ENCODE measurements at regions not wholly inside any gene's neighbourhood (a gene's known extent, or its start where the extent isn't known, plus 50 kb on each side); places are given as distances from the start of the nearest gene placed in this dataset.

DNA sequence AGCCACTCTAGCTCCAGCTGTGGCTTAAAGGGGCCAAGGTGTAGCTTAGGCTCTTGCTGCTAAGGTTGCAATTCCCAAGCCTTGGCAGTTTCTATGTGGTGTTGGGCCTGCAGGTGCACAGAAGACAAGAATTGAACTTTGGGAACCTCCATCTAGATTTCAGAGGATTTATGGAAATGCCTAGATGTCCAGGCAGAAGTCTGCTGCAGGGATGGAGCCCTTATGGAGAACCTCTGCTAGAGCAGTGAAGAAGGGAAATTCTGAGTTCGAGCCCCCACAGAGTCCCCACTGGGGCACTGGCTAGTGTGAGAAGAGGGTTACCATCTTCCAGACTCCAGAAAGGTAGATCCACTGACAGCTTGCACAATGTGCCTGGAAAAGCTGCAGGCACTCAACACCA is 694.7 kb downstream of the SLC16A7 start:
- DNase-seq (ENCODE audit: low read depth) = no peak
- TF ChIP-seq, protein P1, sequence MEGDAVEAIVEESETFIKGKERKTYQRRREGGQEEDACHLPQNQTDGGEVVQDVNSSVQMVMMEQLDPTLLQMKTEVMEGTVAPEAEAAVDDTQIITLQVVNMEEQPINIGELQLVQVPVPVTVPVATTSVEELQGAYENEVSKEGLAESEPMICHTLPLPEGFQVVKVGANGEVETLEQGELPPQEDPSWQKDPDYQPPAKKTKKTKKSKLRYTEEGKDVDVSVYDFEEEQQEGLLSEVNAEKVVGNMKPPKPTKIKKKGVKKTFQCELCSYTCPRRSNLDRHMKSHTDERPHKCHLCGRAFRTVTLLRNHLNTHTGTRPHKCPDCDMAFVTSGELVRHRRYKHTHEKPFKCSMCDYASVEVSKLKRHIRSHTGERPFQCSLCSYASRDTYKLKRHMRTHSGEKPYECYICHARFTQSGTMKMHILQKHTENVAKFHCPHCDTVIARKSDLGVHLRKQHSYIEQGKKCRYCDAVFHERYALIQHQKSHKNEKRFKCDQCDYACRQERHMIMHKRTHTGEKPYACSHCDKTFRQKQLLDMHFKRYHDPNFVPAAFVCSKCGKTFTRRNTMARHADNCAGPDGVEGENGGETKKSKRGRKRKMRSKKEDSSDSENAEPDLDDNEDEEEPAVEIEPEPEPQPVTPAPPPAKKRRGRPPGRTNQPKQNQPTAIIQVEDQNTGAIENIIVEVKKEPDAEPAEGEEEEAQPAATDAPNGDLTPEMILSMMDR (conservative IDR thresholded peaks at IDR 0.05; ENCODE audit: low read length) = no peak

DNA sequence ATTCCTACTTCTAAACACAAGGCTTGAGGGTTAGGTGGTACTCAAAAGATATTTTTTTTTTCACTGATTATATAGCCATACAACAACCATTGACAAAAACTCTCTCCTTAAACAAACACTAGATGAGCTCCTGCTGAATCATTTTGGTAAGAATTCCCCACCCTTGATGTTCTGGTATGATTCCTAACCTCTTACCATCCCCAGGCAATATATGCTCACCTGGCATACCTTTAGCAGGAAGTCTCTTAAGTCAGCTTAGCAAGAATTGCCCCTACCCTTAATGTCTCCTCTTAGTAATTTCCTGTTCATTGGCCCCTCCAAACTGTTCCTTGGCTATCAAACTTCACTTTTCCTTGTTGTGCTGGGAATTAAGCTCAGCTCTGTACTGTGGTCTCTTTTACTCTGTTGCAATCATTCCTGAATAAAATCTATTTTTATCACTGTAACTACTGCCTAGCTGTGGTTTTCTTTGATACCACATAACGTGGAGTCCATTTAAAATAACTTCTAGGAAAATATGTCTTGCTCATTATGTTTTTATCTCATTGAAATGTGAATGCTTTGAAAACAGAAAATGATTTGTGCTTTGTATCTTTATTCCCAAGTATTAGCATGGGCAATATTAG is 712.6 kb downstream of the SLC16A7 start:
- no peak overlapping the region for H3K4me3 ChIP-seq (ENCODE audit: low read length)
- TF ChIP-seq, protein P1 (conservative IDR thresholded peaks at IDR 0.05; ENCODE audit: low read length) = no peak
- peak; percentile 13 for DNase-seq (ENCODE audit: low read depth)

More for the DNA sequence above, 694.7 kb downstream of the SLC16A7 start:
- no peak overlapping the region for H3K4me3 ChIP-seq (ENCODE audit: low read length)

DNA sequence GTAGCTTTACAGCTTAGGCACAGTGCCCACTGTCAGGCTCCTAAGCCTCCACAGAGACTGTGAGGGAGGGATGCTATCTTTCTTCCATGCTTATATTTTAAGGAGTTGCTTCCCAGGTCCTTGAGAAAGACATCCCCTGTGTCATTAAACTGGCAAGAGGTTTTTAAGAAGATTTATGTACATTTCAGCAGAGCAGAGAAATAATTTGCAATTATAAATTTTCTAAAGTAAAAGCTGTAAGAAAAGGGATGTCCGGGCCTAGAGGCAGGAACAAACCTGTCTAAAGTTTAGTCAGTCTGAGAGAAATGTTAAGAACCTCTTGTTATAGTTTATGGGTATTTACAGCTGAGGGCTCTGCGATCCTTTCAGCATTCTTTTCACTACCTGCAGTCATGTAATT is 716.1 kb downstream of the SLC16A7 start:
- no peak overlapping the region for H3K4me3 ChIP-seq (ENCODE audit: low read length)
- DNase-seq (ENCODE audit: low read depth) = no peak
- TF ChIP-seq, protein P1 (conservative IDR thresholded peaks at IDR 0.05; ENCODE audit: low read length) = no peak

DNA sequence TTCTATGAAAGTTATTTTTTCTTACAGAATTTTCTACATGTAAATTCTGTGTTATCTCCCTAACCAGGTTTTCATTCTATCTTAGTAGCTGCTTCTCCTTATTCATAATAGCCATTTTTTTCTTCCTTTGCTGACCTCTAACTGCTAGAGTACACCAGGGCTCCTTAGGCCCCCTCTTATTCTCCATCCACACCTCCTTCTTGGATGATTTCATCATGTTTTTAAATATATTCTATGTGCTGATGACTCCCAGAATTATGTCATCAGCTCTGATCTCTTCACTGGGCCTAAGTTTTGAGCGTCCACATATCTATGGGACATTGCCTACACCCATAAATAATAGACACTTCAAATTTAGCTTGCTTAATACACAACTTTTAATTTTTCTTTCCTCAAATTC is 721.5 kb downstream of the SLC16A7 start:
- H3K4me3 ChIP-seq (ENCODE audit: low read length) = no peak overlapping the region
- no peak for DNase-seq (ENCODE audit: low read depth)
- TF ChIP-seq, protein P1 (conservative IDR thresholded peaks at IDR 0.05; ENCODE audit: low read length) = no peak

DNA sequence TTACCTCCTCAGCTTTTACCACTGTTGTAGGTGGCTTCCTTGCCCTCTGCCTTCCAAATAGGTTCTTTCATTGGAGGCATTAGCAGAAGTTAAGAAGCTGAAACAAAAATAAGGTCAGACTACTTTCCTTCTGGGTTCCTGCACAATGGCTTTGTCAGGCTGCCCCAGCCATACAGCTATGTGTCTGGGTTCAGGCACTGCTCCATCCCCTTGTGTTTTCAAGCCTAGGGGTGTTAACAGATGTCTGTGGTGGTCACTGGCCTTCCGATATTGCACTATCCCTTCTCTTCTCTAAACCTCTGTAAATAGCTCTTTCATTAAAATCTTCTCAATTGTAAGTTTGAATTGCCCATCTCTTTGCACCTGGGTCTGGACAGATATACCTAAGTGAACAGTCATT is 728.9 kb downstream of the SLC16A7 start:
- DNase-seq (ENCODE audit: low read depth) = no peak
- TF ChIP-seq, protein P1 (conservative IDR thresholded peaks at IDR 0.05; ENCODE audit: low read length) = no peak
- H3K4me3 ChIP-seq (ENCODE audit: low read length) = no peak overlapping the region

DNA sequence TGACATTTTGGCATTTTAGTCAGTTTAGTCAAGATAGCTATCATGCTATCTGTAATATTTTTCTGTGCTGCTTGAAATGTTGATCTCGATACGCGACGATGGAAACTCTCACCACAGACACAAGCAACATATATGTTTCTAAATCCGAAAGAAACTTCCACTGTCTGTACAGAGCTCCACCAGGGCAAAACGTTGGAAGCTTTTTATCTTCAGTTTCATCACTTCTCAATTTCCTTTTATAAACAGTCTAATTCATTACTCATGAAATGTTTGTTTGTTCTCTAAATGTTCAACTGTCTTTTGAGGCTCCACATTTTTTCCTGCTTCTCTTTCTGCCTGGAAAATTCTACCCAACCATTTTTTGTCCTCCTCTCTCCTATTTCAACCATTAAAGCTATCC is 737.6 kb downstream of the SLC16A7 start:
- no peak for DNase-seq (ENCODE audit: low read depth)
- no peak overlapping the region for H3K4me3 ChIP-seq (ENCODE audit: low read length)
- TF ChIP-seq, protein P1 (conservative IDR thresholded peaks at IDR 0.05; ENCODE audit: low read length) = no peak

DNA sequence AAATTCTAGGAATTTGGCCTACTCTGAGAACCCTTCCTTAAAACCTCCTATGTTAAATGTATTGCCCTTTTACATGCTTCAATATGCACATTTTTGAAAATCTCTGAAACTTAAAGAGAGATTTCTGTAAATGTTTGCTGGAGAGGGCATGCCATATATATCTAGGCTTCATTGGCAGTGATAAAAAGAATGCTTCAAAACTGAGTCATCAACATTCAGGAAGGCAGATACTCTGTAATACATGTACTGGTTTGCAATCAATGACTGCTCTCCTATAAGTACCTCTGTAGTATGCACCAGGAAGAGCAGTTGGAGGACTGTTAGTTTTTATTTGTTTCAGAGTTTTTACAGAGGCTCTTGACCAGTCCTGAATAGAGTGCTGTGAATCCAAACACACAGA is 739.9 kb downstream of the SLC16A7 start:
- TF ChIP-seq, protein P1 (conservative IDR thresholded peaks at IDR 0.05; ENCODE audit: low read length) = no peak
- peak; percentile 42 for DNase-seq (ENCODE audit: low read depth)

More for the DNA sequence above, 739.9 kb downstream of the SLC16A7 start:
- H3K4me3 ChIP-seq (ENCODE audit: low read length) = no peak overlapping the region
